ENCODE measurements at regions not wholly inside any gene's neighbourhood (a gene's known extent, or its start where the extent isn't known, plus 50 kb on each side); places are given as distances from the start of the nearest gene placed in this dataset.

DNA sequence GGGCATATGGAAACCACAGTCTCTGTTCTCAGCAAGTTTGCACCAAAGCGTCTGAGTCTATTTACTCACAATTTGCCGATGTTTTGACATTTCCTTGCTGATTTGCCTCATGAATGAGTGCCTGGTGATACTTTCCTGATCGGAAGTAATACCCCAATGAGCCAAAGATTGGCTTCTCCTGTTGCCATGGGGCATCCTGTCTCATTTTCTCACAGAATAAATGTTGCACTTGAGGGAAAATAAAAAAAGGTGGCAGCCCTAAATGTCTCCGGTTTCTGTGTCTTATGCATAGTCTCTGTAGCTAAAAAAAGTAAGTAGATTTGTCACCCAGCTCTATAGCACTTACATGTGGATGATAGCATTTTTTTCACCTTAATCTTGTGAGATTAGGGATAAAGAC lies 73.7 kb upstream of the CADPS start:
- no peak for TF ChIP-seq CTCF (IDR thresholded peaks at IDR 0.05)
- no peak for TF ChIP-seq EZH2 (IDR thresholded peaks at IDR 0.05)
- no peak for TF ChIP-seq EZH2phosphoT487 (IDR thresholded peaks at IDR 0.05)

All from neural progenitor cell (in vitro differentiated cells).